B cell (primary cell): ENCODE measurements at regions not wholly inside any gene's neighbourhood (a gene's known extent, or its start where the extent isn't known, plus 50 kb on each side); places are given as distances from the start of the nearest gene placed in this dataset.

Experiments used
- CTCF ChIP-seq: fragments of 200-600 bp; IDR thresholded peaks from one replicate; pipeline ENCODE4 v1.8.0; 2022; ENCODE audit warnings: antibody characterized with exemption, mild to moderate bottlenecking
- EZH2 ChIP-seq: IDR thresholded peaks from 2 replicates; pipeline ENCODE4 v1.6.1; 2012; ENCODE audit warnings: borderline replicate concordance, low read depth, mild to moderate bottlenecking, moderate library complexity, low read length; ENCODE audit not compliant: insufficient read depth, poor library complexity, severe bottlenecking

- TF ChIP-seq CTCF (no peak), EZH2 (no peak)
Observed at GRCh38 chr3:176942305-176942704, 255.0 kb downstream of the TBL1XR1 start.
